ENCODE measurements at regions not wholly inside any gene's neighbourhood (a gene's known extent, or its start where the extent isn't known, plus 50 kb on each side); places are given as distances from the start of the nearest gene placed in this dataset.

- H3K27ac ChIP-seq (ENCODE audit: insufficient read depth in 1 of 2, low read depth in 1 of 2, low read length in 2 of 2, poor library complexity in 1 of 2, severe bottlenecking in 2 of 2), result no peak overlapping the region
- H3K4me1 ChIP-seq (ENCODE audit: control extremely low read depth in 1 of 4, control insufficient read depth in 4 of 4, insufficient read depth in 4 of 4, low read length in 3 of 4), result no peaks in the 10 kb centered on the region
- no peaks in the 10 kb centered on the region for H3K27me3 ChIP-seq (replicated peaks in 2 of 5; ENCODE audit: control insufficient read depth in 4 of 5, insufficient read depth in 5 of 5, low read length in 4 of 5)
- WGBS (ENCODE audit: insufficient coverage), result no CpG with 5 or more reads among the region's 3 CpGs
- ChIA-PET POLR2A (interaction anchor here (0.7 kb wide), 1 partner anchor 68 kb away, joined by 3 read pairs; no protein-coding TSS in a partner anchor), CTCF (no interaction called here)
- peak in 2 of 3 donors; percentile 4 to 23 for DNase-seq
- no peak overlapping the region for H3K4me3 ChIP-seq (ENCODE audit: control insufficient read depth in 1 of 7, extremely low read depth in 1 of 7, insufficient read depth in 4 of 7, low read depth in 2 of 7, low read length in 6 of 7)
- no peaks in the 10 kb centered on the region for H3K36me3 ChIP-seq (ENCODE audit: control insufficient read depth in 4 of 4, insufficient read depth in 4 of 4, low read length in 3 of 4)
- H3K9me3 ChIP-seq (ENCODE audit: control extremely low read depth in 1 of 5, control insufficient read depth in 4 of 5, insufficient read depth in 2 of 5, low read depth in 1 of 5, low read length in 4 of 5), result peaks cover 0 to 6% (median 0%) of the 10 kb centered on the region in 5 experiments
Observed at GRCh38 chr5:171562822-171563221, 143.4 kb downstream of the FGF18 start.

DNA sequence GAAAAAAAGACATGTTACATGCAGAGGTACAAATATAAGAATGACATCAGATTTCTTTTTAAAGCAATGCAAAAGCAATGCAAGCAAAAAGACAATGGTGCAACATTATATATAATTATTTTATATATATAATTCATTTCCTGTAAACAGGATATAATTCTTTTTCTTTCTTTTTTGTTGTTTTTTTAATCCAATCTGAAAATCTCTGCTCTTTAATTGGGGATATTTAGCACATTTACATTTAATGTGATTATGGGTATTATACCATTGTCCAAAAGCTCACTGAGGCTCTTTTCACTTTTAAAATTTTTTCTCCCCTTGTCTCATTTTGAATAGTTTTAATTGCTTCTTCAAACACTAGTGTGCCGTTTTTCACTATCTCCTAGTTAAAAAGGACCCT lies 148.9 kb downstream of the FGF18 start:
- ChIA-PET POLR2A (no interaction called here), CTCF (no interaction called here)
- 100% methylated on average over 1 of the region's 1 CpG for WGBS (ENCODE audit: insufficient coverage)
- Histone ChIP-seq H3K9me3 (ENCODE audit: control extremely low read depth in 1 of 5, control insufficient read depth in 4 of 5, insufficient read depth in 2 of 5, low read depth in 1 of 5, low read length in 4 of 5) (peaks cover 3 to 24% (median 6%) of the 10 kb centered on the region in 5 experiments), H3K4me1 (ENCODE audit: control extremely low read depth in 1 of 4, control insufficient read depth in 4 of 4, insufficient read depth in 4 of 4, low read length in 3 of 4) (no peaks in the 10 kb centered on the region), H3K4me3 (ENCODE audit: control insufficient read depth in 1 of 7, extremely low read depth in 1 of 7, insufficient read depth in 4 of 7, low read depth in 2 of 7, low read length in 6 of 7) (no peak overlapping the region), H3K27me3 (replicated peaks in 2 of 5; ENCODE audit: control insufficient read depth in 4 of 5, insufficient read depth in 5 of 5, low read length in 4 of 5) (no peaks in the 10 kb centered on the region), H3K36me3 (ENCODE audit: control insufficient read depth in 4 of 4, insufficient read depth in 4 of 4, low read length in 3 of 4) (no peaks in the 10 kb centered on the region), H3K27ac (ENCODE audit: insufficient read depth in 1 of 2, low read depth in 1 of 2, low read length in 2 of 2, poor library complexity in 1 of 2, severe bottlenecking in 2 of 2) (no peak overlapping the region)
- DNase-seq, result no peak

DNA sequence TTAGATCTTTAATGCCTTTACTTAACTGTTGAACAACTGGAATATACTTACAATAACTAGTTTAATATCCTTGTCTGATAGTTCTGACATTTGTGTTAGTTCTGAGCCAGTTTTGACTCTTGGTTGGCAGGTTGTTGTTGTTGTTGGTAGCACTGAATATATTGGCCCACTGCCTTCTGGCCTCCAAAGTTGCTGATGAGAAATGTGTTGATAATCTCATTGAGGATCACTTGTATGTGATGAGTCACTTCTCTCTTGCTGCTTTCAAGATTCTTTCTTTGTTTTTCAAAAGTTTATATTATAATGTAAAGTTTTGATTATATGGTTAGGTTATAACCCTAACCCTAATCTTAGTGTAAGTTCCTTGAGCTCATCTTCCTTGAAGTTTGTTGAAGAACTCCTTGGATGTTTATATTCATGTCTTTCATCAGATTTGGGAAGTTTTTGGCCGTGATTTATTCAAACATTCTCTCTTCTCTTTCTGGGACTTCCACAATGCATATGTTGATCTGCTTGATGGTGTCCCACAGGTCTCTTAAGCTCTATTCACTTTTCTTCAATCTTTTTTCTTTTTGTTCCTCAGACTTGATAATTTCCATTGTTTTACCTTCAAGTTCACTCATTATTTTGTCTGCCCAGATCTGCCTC lies 149.7 kb downstream of the FGF18 start:
- 67% methylated on average over 1 of the region's 1 CpG for WGBS (ENCODE audit: insufficient coverage)
- POLR2A ChIA-PET, result no interaction called here
- no peak overlapping the region for H3K4me3 ChIP-seq (ENCODE audit: control insufficient read depth in 1 of 7, extremely low read depth in 1 of 7, insufficient read depth in 4 of 7, low read depth in 2 of 7, low read length in 6 of 7)
- CTCF ChIA-PET, result interaction anchor here (1.8 kb wide), 1 partner anchor 9 kb away, joined by 5 read pairs; no protein-coding TSS in a partner anchor
- H3K27ac ChIP-seq (ENCODE audit: insufficient read depth in 1 of 2, low read depth in 1 of 2, low read length in 2 of 2, poor library complexity in 1 of 2, severe bottlenecking in 2 of 2), result no peak overlapping the region
- no peaks in the 10 kb centered on the region for H3K4me1 ChIP-seq (ENCODE audit: control extremely low read depth in 1 of 4, control insufficient read depth in 4 of 4, insufficient read depth in 4 of 4, low read length in 3 of 4)
- no peaks in the 10 kb centered on the region for H3K27me3 ChIP-seq (replicated peaks in 2 of 5; ENCODE audit: control insufficient read depth in 4 of 5, insufficient read depth in 5 of 5, low read length in 4 of 5)
- peaks cover 3 to 24% (median 6%) of the 10 kb centered on the region in 5 experiments for H3K9me3 ChIP-seq (ENCODE audit: control extremely low read depth in 1 of 5, control insufficient read depth in 4 of 5, insufficient read depth in 2 of 5, low read depth in 1 of 5, low read length in 4 of 5)
- no peaks in the 10 kb centered on the region for H3K36me3 ChIP-seq (ENCODE audit: control insufficient read depth in 4 of 4, insufficient read depth in 4 of 4, low read length in 3 of 4)
- DNase-seq, result peak in 1 of 3 donors; percentile 12

GRCh38 chr5:171570244-171570825 lies 150.9 kb downstream of the FGF18 start:
- no peak for DNase-seq
- no peak overlapping the region for H3K27ac ChIP-seq (ENCODE audit: insufficient read depth in 1 of 2, low read depth in 1 of 2, low read length in 2 of 2, poor library complexity in 1 of 2, severe bottlenecking in 2 of 2)
- ChIA-PET POLR2A (no interaction called here), CTCF (interaction anchor here (1.8 kb wide), 1 partner anchor 10 kb away, joined by 5 read pairs; no protein-coding TSS in a partner anchor)
- WGBS (ENCODE audit: insufficient coverage), result 100% methylated on average over 2 of the region's 2 CpGs
- no peaks in the 10 kb centered on the region for H3K27me3 ChIP-seq (replicated peaks in 2 of 5; ENCODE audit: control insufficient read depth in 4 of 5, insufficient read depth in 5 of 5, low read length in 4 of 5)
- H3K36me3 ChIP-seq (ENCODE audit: control insufficient read depth in 4 of 4, insufficient read depth in 4 of 4, low read length in 3 of 4), result no peaks in the 10 kb centered on the region
- no peaks in the 10 kb centered on the region for H3K4me1 ChIP-seq (ENCODE audit: control extremely low read depth in 1 of 4, control insufficient read depth in 4 of 4, insufficient read depth in 4 of 4, low read length in 3 of 4)
- peaks cover 3 to 24% (median 6%) of the 10 kb centered on the region in 5 experiments for H3K9me3 ChIP-seq (ENCODE audit: control extremely low read depth in 1 of 5, control insufficient read depth in 4 of 5, insufficient read depth in 2 of 5, low read depth in 1 of 5, low read length in 4 of 5)
- H3K4me3 ChIP-seq (ENCODE audit: control insufficient read depth in 1 of 7, extremely low read depth in 1 of 7, insufficient read depth in 4 of 7, low read depth in 2 of 7, low read length in 6 of 7), result no peak overlapping the region

- POLR2A ChIA-PET, result no interaction called here
- no peak for DNase-seq
- no peak overlapping the region for H3K27ac ChIP-seq (ENCODE audit: insufficient read depth in 1 of 2, low read depth in 1 of 2, low read length in 2 of 2, poor library complexity in 1 of 2, severe bottlenecking in 2 of 2)
Observed at GRCh38 chr5:171571663-171572062, 152.2 kb downstream of the FGF18 start.

GRCh38 chr5:171573021-171573420 lies 153.6 kb downstream of the FGF18 start:
- no peaks in the 10 kb centered on the region for H3K36me3 ChIP-seq (ENCODE audit: control insufficient read depth in 4 of 4, insufficient read depth in 4 of 4, low read length in 3 of 4)
- no peaks in the 10 kb centered on the region for H3K27me3 ChIP-seq (replicated peaks in 2 of 5; ENCODE audit: control insufficient read depth in 4 of 5, insufficient read depth in 5 of 5, low read length in 4 of 5)
- peaks cover 3 to 22% (median 6%) of the 10 kb centered on the region in 5 experiments for H3K9me3 ChIP-seq (ENCODE audit: control extremely low read depth in 1 of 5, control insufficient read depth in 4 of 5, insufficient read depth in 2 of 5, low read depth in 1 of 5, low read length in 4 of 5)
- CTCF ChIA-PET, result no interaction called here
- no peaks in the 10 kb centered on the region for H3K4me1 ChIP-seq (ENCODE audit: control extremely low read depth in 1 of 4, control insufficient read depth in 4 of 4, insufficient read depth in 4 of 4, low read length in 3 of 4)
- 100% methylated on average over 2 of the region's 2 CpGs for WGBS (ENCODE audit: insufficient coverage)
- no peak for DNase-seq
- no peak overlapping the region for H3K27ac ChIP-seq (ENCODE audit: insufficient read depth in 1 of 2, low read depth in 1 of 2, low read length in 2 of 2, poor library complexity in 1 of 2, severe bottlenecking in 2 of 2)
- no peak overlapping the region for H3K4me3 ChIP-seq (ENCODE audit: control insufficient read depth in 1 of 7, extremely low read depth in 1 of 7, insufficient read depth in 4 of 7, low read depth in 2 of 7, low read length in 6 of 7)
- POLR2A ChIA-PET, result no interaction called here

More at GRCh38 chr5:171571663-171572062, 152.2 kb downstream of the FGF18 start:
- no peaks in the 10 kb centered on the region for H3K4me1 ChIP-seq (ENCODE audit: control extremely low read depth in 1 of 4, control insufficient read depth in 4 of 4, insufficient read depth in 4 of 4, low read length in 3 of 4)
- no peak overlapping the region for H3K4me3 ChIP-seq (ENCODE audit: control insufficient read depth in 1 of 7, extremely low read depth in 1 of 7, insufficient read depth in 4 of 7, low read depth in 2 of 7, low read length in 6 of 7)
- peaks cover 3 to 26% (median 6%) of the 10 kb centered on the region in 5 experiments for H3K9me3 ChIP-seq (ENCODE audit: control extremely low read depth in 1 of 5, control insufficient read depth in 4 of 5, insufficient read depth in 2 of 5, low read depth in 1 of 5, low read length in 4 of 5)
- CTCF ChIA-PET, result no interaction called here
- 100% methylated on average over 1 of the region's 3 CpGs for WGBS (ENCODE audit: insufficient coverage)
- H3K36me3 ChIP-seq (ENCODE audit: control insufficient read depth in 4 of 4, insufficient read depth in 4 of 4, low read length in 3 of 4), result no peaks in the 10 kb centered on the region
- no peaks in the 10 kb centered on the region for H3K27me3 ChIP-seq (replicated peaks in 2 of 5; ENCODE audit: control insufficient read depth in 4 of 5, insufficient read depth in 5 of 5, low read length in 4 of 5)

DNA sequence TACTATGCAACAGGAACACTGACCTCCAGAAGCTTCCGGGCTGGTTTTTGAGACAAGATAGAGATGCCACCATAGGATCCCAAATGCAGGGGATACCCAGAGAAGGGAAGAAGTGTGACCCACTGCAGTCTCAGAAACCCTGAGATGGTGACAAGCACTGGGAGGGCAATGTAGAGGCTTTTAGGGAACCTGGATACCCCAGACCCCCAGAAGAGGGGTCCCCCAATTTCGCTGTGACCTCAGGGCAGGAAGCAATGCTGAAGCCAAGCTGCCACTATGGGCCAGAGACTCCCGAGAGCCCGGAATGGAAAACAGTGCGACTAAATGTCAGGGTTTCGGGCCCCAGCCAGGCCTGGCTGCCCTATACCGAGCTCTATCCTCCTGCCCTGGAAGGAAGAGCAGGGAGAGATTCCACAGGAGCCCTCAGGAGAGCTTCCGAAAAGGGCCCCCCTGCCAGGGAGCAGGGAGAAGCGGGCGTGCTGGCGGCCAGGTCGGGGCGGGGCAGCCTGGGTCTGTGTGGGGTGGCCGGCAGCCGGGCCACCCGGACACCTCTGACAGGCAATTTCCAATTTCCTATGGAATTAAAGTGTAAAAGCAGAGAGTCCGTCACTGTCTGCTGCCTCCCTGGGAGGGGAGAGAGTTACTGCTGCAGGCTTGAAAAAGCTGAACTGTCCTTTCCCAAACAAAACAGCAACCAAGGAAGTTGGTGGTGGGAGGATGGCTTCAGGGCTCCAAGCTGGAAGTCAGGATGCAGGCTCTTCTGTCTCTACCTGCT lies 154.2 kb downstream of the FGF18 start:
- ChIA-PET POLR2A (no interaction called here), CTCF (no interaction called here)
- Histone ChIP-seq H3K9me3 (ENCODE audit: control extremely low read depth in 1 of 5, control insufficient read depth in 4 of 5, insufficient read depth in 2 of 5, low read depth in 1 of 5, low read length in 4 of 5) (peaks cover 1 to 20% (median 4%) of the 10 kb centered on the region in 5 experiments), H3K27ac (ENCODE audit: insufficient read depth in 1 of 2, low read depth in 1 of 2, low read length in 2 of 2, poor library complexity in 1 of 2, severe bottlenecking in 2 of 2) (no peak overlapping the region), H3K4me3 (ENCODE audit: control insufficient read depth in 1 of 7, extremely low read depth in 1 of 7, insufficient read depth in 4 of 7, low read depth in 2 of 7, low read length in 6 of 7) (no peak overlapping the region), H3K36me3 (ENCODE audit: control insufficient read depth in 4 of 4, insufficient read depth in 4 of 4, low read length in 3 of 4) (no peaks in the 10 kb centered on the region), H3K27me3 (replicated peaks in 2 of 5; ENCODE audit: control insufficient read depth in 4 of 5, insufficient read depth in 5 of 5, low read length in 4 of 5) (no peaks in the 10 kb centered on the region), H3K4me1 (ENCODE audit: control extremely low read depth in 1 of 4, control insufficient read depth in 4 of 4, insufficient read depth in 4 of 4, low read length in 3 of 4) (no peaks in the 10 kb centered on the region)
- 98% methylated on average over 17 of the region's 17 CpGs for WGBS (ENCODE audit: insufficient coverage)
- no peak for DNase-seq
